ENCODE measurements at regions not wholly inside any gene's neighbourhood (a gene's known extent, or its start where the extent isn't known, plus 50 kb on each side); places are given as distances from the start of the nearest gene placed in this dataset.

GRCh38 chr5:5805916-5806315 lies 383.4 kb downstream of the ICE1 start:
- TF ChIP-seq, protein P1, sequence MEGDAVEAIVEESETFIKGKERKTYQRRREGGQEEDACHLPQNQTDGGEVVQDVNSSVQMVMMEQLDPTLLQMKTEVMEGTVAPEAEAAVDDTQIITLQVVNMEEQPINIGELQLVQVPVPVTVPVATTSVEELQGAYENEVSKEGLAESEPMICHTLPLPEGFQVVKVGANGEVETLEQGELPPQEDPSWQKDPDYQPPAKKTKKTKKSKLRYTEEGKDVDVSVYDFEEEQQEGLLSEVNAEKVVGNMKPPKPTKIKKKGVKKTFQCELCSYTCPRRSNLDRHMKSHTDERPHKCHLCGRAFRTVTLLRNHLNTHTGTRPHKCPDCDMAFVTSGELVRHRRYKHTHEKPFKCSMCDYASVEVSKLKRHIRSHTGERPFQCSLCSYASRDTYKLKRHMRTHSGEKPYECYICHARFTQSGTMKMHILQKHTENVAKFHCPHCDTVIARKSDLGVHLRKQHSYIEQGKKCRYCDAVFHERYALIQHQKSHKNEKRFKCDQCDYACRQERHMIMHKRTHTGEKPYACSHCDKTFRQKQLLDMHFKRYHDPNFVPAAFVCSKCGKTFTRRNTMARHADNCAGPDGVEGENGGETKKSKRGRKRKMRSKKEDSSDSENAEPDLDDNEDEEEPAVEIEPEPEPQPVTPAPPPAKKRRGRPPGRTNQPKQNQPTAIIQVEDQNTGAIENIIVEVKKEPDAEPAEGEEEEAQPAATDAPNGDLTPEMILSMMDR (conservative IDR thresholded peaks at IDR 0.05 in 1 of 2, IDR thresholded peaks at IDR 0.05 in 1 of 2; ENCODE audit: low read depth in 1 of 2, low read length in 2 of 2), result no peak
- TF ChIP-seq EZH2 (IDR thresholded peaks at IDR 0.05; ENCODE audit: low read length, missing control alignments), result no peak

Measured in fibroblast of lung (primary cell).